ENCODE measurements at regions not wholly inside any gene's neighbourhood (a gene's known extent, or its start where the extent isn't known, plus 50 kb on each side); places are given as distances from the start of the nearest gene placed in this dataset.

GRCh38 chr9:99373912-99374311 lies 151.8 kb downstream of the SEC61B start:
- no peak overlapping the region for H3K4me2 ChIP-seq
- no peaks in the 10 kb centered on the region for H3F3A ChIP-seq (replicated peaks; ENCODE audit: insufficient read depth)
- no peaks in the 10 kb centered on the region for H4K20me1 ChIP-seq (ENCODE audit: insufficient read depth)
- H3K79me2 ChIP-seq (ENCODE audit: insufficient read depth) = no peaks in the 10 kb centered on the region
- H3K27me3 ChIP-seq (ENCODE audit: insufficient read depth) = no peaks in the 10 kb centered on the region
- no peak for DNase-seq
- H3K9me3 ChIP-seq = no peaks in the 10 kb centered on the region
- no peak overlapping the region for H3K9ac ChIP-seq
- H3K4me3 ChIP-seq (ENCODE audit: low read depth in 2 of 2, low read length in 1 of 2) = no peak overlapping the region
- CTCF ChIA-PET = interaction anchor here (1.1 to 1.9 kb wide), 2 partner anchors 10 to 75 kb away, joined by 3 to 4 read pairs; no protein-coding TSS in a partner anchor
- no peak overlapping the region for H2AFZ ChIP-seq (ENCODE audit: low read depth)
- H3K36me3 ChIP-seq (replicated peaks in 1 of 2; ENCODE audit: control insufficient read depth in 1 of 2, insufficient read depth in 2 of 2, low read length in 1 of 2) = no peaks in the 10 kb centered on the region
- peaks cover 6 to 8% of the 10 kb centered on the region in 2 experiments; a peak in 2 of 4 replicates for H3K4me1 ChIP-seq (ENCODE audit: control insufficient read depth in 1 of 2, insufficient read depth in 2 of 2, low read depth in 1 of 2, low read length in 1 of 2)
- no peak overlapping the region for H3K27ac ChIP-seq (ENCODE audit: low read depth in 2 of 2, low read length in 1 of 2)
- POLR2A ChIA-PET = no interaction called here
- 81% methylated on average over 5 of the region's 5 CpGs for WGBS (ENCODE audit: low lambda C conversion rate)
- TF ChIP-seq USF2 (IDR thresholded peaks at IDR 0.05; ENCODE audit: borderline replicate concordance, low read depth, low read length) = no peak
- no peak for TF ChIP-seq IRF3 (IDR thresholded peaks at IDR 0.05; ENCODE audit: low read depth, low read length)
- no peak for TF ChIP-seq RCOR1 (IDR thresholded peaks at IDR 0.05; ENCODE audit: low read length)
- no peaks in the 10 kb centered on the region for H3K9me2 ChIP-seq

GRCh38 chr9:99374793-99375192 lies 152.7 kb downstream of the SEC61B start:
- CTCF ChIA-PET = interaction anchor here (1.9 kb wide), 1 partner anchor 11 kb away, joined by 4 read pairs; no protein-coding TSS in a partner anchor

More at GRCh38 chr9:99374793-99375192, 152.7 kb downstream of the SEC61B start:
- no peak for DNase-seq
- peaks cover 6 to 8% of the 10 kb centered on the region in 2 experiments; a peak in 2 of 4 replicates for H3K4me1 ChIP-seq (ENCODE audit: control insufficient read depth in 1 of 2, insufficient read depth in 2 of 2, low read depth in 1 of 2, low read length in 1 of 2)
- H3F3A ChIP-seq (replicated peaks; ENCODE audit: insufficient read depth) = no peaks in the 10 kb centered on the region
- no peaks in the 10 kb centered on the region for H3K9me3 ChIP-seq
- no peak for TF ChIP-seq SIN3A (IDR thresholded peaks at IDR 0.05; ENCODE audit: borderline replicate concordance, low read depth, low read length)
- no peak for TF ChIP-seq FOXJ3 (CRISPR knock-in tag; IDR thresholded peaks at IDR 0.05)
- TF ChIP-seq IRF3 (IDR thresholded peaks at IDR 0.05; ENCODE audit: low read depth, low read length) = no peak
- no peak for TF ChIP-seq CHD2 (IDR thresholded peaks at IDR 0.05; ENCODE audit: low read length, partially characterized antibody)
- no peak for TF ChIP-seq MAX (IDR thresholded peaks at IDR 0.05; ENCODE audit: low read depth)
- no peak for TF ChIP-seq GATA2 (CRISPR knock-in tag; IDR thresholded peaks at IDR 0.05)
- TF ChIP-seq RXRA (IDR thresholded peaks at IDR 0.05; ENCODE audit: borderline replicate concordance, low read depth) = no peak
- TF ChIP-seq ELF1 (IDR thresholded peaks at IDR 0.05) = no peak
- TF ChIP-seq TCF12 (IDR thresholded peaks at IDR 0.05) = no peak
- no peak for TF ChIP-seq USF1 (IDR thresholded peaks at IDR 0.05; ENCODE audit: borderline replicate concordance, low read depth)
- TF ChIP-seq YY1 (IDR thresholded peaks at IDR 0.05; ENCODE audit: low read depth) = no peak
- no peak for TF ChIP-seq FOXM1 (IDR thresholded peaks at IDR 0.05; ENCODE audit: low read depth)
- no peak for TF ChIP-seq FOSL2 (IDR thresholded peaks at IDR 0.05; ENCODE audit: borderline replicate concordance, low read depth)
- TF ChIP-seq RCOR1 (IDR thresholded peaks at IDR 0.05; ENCODE audit: low read length) = no peak
- TF ChIP-seq SMC3 (IDR thresholded peaks at IDR 0.05; ENCODE audit: low read depth, low read length) = no peak
- no peaks in the 10 kb centered on the region for H4K20me1 ChIP-seq (ENCODE audit: insufficient read depth)
- H3K79me2 ChIP-seq (ENCODE audit: insufficient read depth) = no peaks in the 10 kb centered on the region
- H3K4me2 ChIP-seq = no peak overlapping the region
- H3K4me3 ChIP-seq (ENCODE audit: low read depth in 2 of 2, low read length in 1 of 2) = no peak overlapping the region
- no peaks in the 10 kb centered on the region for H3K36me3 ChIP-seq (replicated peaks in 1 of 2; ENCODE audit: control insufficient read depth in 1 of 2, insufficient read depth in 2 of 2, low read length in 1 of 2)
- no peak overlapping the region for H3K9ac ChIP-seq
- 67% methylated on average over 1 of the region's 1 CpG for WGBS (ENCODE audit: low lambda C conversion rate)
- POLR2A ChIA-PET = no interaction called here
- no peak overlapping the region for H3K27ac ChIP-seq (ENCODE audit: low read depth in 2 of 2, low read length in 1 of 2)
- no peak overlapping the region for H2AFZ ChIP-seq (ENCODE audit: low read depth)
- H3K27me3 ChIP-seq (ENCODE audit: insufficient read depth) = no peaks in the 10 kb centered on the region
- no peaks in the 10 kb centered on the region for H3K9me2 ChIP-seq
